Left colon (tissue), 2 donors: ENCODE measurements at regions not wholly inside any gene's neighbourhood (a gene's known extent, or its start where the extent isn't known, plus 50 kb on each side); places are given as distances from the start of the nearest gene placed in this dataset.

Source experiments
- ATAC-seq: fragments of 200-7000 bp; cut with Tn5 transposase; one replicate; pipeline ENCODE4 v1.9.1; 2020; ENCODE audit warnings: mild to moderate bottlenecking, moderate library complexity
- DNase-seq, 2 donors: peaks; one replicate each; pipeline ENCODE4 v3.0.0-alpha.2; 2020
- intact Hi-C, 2 donors: fragments of 100-400 bp; cut with DNase I in 1 of 2; cut with micrococcal nuclease in 1 of 2; formaldehyde crosslinking; loops; one replicate each; pipeline versions ENCODE4 v1.11.2 to v1.14.0; 2022; cut with DNase I, micrococcal nuclease
- donor health status: DM: no; HTN: no; CAD: no.
- donor health status: DM: yes; HTN: yes; CAD: no.

- intact Hi-C loops = no loop called here
- DNase-seq (no peak), ATAC-seq (peak; percentile 19)
Measured at GRCh38 chr22:47990481-47990880, 1228.0 kb downstream of the TBC1D22A start.

GRCh38 chr22:47987885-47988515 is 1225.5 kb downstream of the TBC1D22A start:
- no peak for DNase-seq
- intact Hi-C loops = no loop called here
- no peak for ATAC-seq

- intact Hi-C loops = no loop called here
- ATAC-seq (no peak), DNase-seq (no peak)
Measured at GRCh38 chr22:47976219-47976618, 1213.8 kb downstream of the TBC1D22A start.

- DNase-seq (no peak), ATAC-seq (no peak)
- intact Hi-C loops = no loop called here
Measured at GRCh38 chr22:47967831-47968230, 1205.4 kb downstream of the TBC1D22A start.

- DNase-seq (no peak), ATAC-seq (no peak)
- intact Hi-C loops = no loop called here
Measured at GRCh38 chr22:47966316-47966715, 1203.9 kb downstream of the TBC1D22A start.

- DNase-seq (no peak), ATAC-seq (no peak)
- intact Hi-C loops = no loop called here
Measured at GRCh38 chr22:47965896-47966295, 1203.4 kb downstream of the TBC1D22A start.

- DNase-seq (no peak), ATAC-seq (no peak)
- intact Hi-C loops = no loop called here
Measured at GRCh38 chr22:47965066-47965465, 1202.6 kb downstream of the TBC1D22A start.

- intact Hi-C loops = no loop called here
- DNase-seq (no peak), ATAC-seq (no peak)
Measured at GRCh38 chr22:47963660-47964059, 1201.2 kb downstream of the TBC1D22A start.

GRCh38 chr22:47957649-47958048 is 1195.2 kb downstream of the TBC1D22A start:
- no peak for ATAC-seq
- no peak for DNase-seq
- intact Hi-C loops = no loop called here

- ATAC-seq = no peak
- intact Hi-C loops = no loop called here
Measured at GRCh38 chr22:47954107-47954506, 1191.7 kb downstream of the TBC1D22A start.

GRCh38 chr22:47944941-47945340 is 1182.5 kb downstream of the TBC1D22A start:
- no peak for DNase-seq
- no peak for ATAC-seq
- intact Hi-C loops = no loop called here

More at GRCh38 chr22:47954107-47954506, 1191.7 kb downstream of the TBC1D22A start:
- DNase-seq = no peak

- DNase-seq = no peak
- intact Hi-C loops = no loop called here
- no peak for ATAC-seq
Measured at GRCh38 chr22:47943729-47944700, 1181.6 kb downstream of the TBC1D22A start.

GRCh38 chr22:47940211-47940610 is 1177.8 kb downstream of the TBC1D22A start:
- intact Hi-C loops = no loop called here
- no peak for ATAC-seq

GRCh38 chr22:47933891-47934290 is 1171.4 kb downstream of the TBC1D22A start:
- intact Hi-C loops = no loop called here
- DNase-seq (no peak), ATAC-seq (no peak)

More at GRCh38 chr22:47940211-47940610, 1177.8 kb downstream of the TBC1D22A start:
- DNase-seq = no peak

- no peak for ATAC-seq
- intact Hi-C loops = no loop called here
Measured at GRCh38 chr22:47933226-47933625, 1170.8 kb downstream of the TBC1D22A start.

GRCh38 chr22:47929646-47930185 is 1167.3 kb downstream of the TBC1D22A start:
- no peak for DNase-seq
- no peak for ATAC-seq
- intact Hi-C loops = no loop called here

More at GRCh38 chr22:47933226-47933625, 1170.8 kb downstream of the TBC1D22A start:
- no peak for DNase-seq

GRCh38 chr22:47929073-47929472 is 1166.6 kb downstream of the TBC1D22A start:
- ATAC-seq (no peak), DNase-seq (no peak)
- intact Hi-C loops = no loop called here

GRCh38 chr22:47928631-47929030 is 1166.2 kb downstream of the TBC1D22A start:
- intact Hi-C loops = no loop called here
- ATAC-seq (no peak), DNase-seq (no peak)

GRCh38 chr22:47927648-47928210 is 1165.3 kb downstream of the TBC1D22A start:
- intact Hi-C loops = no loop called here
- DNase-seq (no peak), ATAC-seq (no peak)
